Urinary bladder (tissue), 3 donors: ENCODE measurements at regions not wholly inside any gene's neighbourhood (a gene's known extent, or its start where the extent isn't known, plus 50 kb on each side); places are given as distances from the start of the nearest gene placed in this dataset.

Experiments
- DNase-seq: peaks from one replicate; pipeline ENCODE4 v3.0.0-alpha.2; 2015; ENCODE audit errors: extremely low spot score
- H3K27ac ChIP-seq: one replicate; pipeline ENCODE4 v1.5.1; 2013; ENCODE audit warnings: low read depth, mild to moderate bottlenecking, moderate library complexity
- H3K36me3 ChIP-seq: one replicate; pipeline ENCODE4 v1.6.1; 2013; ENCODE audit warnings: mild to moderate bottlenecking, moderate library complexity; ENCODE audit not compliant: insufficient read depth
- H3K4me1 ChIP-seq: one replicate; pipeline ENCODE4 v1.6.1; 2013; ENCODE audit warnings: mild to moderate bottlenecking, moderate library complexity; ENCODE audit not compliant: insufficient read depth
- H3K4me3 ChIP-seq: one replicate; pipeline ENCODE4 v1.5.1; 2013; ENCODE audit warnings: low read depth, low read length
- WGBS: extraction: QIAGEN DNeasy Blood & Tissue Kit; methylation state at CpG from one replicate; pipeline ENCODE4 v1.1.7; 2013; 5-methylcytosine and 5-hydroxymethylcytosine counted together
- donor health status: healthy with polysubstance abuse.
- donor health status: healthy.

DNA sequence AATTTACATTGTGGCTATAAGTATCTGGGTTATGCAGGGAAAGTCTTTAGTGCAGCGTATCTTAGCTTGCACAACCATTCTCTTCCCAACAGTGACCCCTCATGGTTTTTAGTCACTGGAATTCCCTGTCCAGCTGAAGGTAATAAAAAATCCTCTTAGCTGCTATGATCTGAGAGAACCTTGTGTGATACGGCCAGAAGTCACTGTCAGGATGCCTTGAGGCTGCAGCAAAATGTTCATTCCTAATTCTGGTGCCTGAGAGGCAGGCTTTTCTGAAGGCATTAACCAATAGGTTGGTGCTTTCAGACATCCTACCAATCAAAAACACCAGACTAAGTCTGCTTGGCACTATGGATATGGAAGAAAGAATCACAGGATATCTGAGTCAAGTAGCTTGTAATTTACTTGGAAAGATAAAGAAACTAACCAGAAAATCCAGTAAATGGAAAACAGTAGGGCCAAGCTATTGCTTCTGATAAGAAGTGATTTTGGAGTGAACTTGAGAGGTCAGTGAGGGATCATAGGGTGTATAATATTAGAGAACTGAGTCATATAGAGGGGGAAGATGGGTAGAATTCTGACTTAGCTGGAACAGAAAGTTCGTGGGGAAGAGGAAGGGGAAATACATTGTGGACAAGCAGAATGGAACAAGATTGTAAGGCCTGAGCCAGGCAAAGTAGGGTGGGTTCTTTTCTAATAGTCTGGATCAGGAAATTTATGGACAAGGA is 89.0 kb upstream of the SLC14A2 start:
- no peak overlapping the region for H3K4me3 ChIP-seq
- H3K4me1 ChIP-seq = no peaks in the 10 kb centered on the region
- no peaks in the 10 kb centered on the region for H3K36me3 ChIP-seq
- DNase-seq = no peak
- no peak overlapping the region for H3K27ac ChIP-seq
- WGBS = 38% methylated on average over 3 of the region's 3 CpGs

DNA sequence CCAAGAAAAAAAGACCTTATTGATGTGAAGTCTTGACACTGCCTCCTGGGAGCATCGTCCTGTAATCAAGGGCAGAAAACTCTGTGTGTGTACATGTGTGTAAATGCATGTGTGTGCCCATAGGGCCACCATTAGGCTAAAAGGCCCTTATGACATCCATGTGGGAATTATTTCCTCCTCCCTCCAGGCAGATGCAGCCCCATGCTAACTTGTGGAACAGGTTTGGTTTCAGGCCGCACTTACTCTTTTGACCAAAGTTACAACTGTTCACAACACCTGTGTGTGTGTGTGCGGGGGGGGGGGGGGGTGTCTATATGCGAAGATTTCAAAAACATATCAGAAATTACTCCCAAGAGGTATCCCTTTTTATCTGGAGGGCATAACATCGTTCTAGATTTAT is 87.4 kb upstream of the SLC14A2 start:
- no peaks in the 10 kb centered on the region for H3K36me3 ChIP-seq
- 91% methylated on average over 5 of the region's 5 CpGs for WGBS
- DNase-seq = no peak
- no peak overlapping the region for H3K4me3 ChIP-seq
- H3K27ac ChIP-seq = no peak overlapping the region
- H3K4me1 ChIP-seq = no peaks in the 10 kb centered on the region

DNA sequence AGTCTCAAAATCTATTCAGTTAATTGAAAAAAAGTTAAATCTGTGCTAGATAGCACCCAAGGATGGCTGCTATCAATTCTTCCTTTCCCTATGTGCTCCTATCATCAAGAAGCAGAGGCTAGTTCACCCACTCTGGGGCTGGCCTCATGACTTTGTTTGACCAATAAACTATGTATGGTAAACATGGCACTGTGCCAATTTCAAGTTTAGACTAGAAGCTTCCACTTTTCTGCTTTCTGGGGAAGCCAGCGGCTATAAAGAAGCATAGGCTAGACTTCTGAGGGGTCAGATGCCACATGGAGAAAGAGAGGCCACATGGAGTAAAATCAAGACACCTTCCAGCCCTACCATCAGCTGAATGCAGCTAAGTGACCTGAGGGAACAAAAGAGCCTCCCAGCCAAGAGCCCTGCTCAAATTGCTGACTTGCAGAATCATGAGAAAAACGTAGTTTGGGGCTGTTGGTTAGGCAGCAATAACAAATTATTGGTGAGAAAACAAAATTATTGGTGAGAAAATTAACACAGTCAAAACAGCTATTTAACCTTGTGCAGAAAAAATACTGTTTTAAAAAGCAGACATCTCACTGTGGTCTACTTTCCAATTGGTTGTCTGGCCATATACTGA is 86.5 kb upstream of the SLC14A2 start:
- Histone ChIP-seq H3K27ac (no peak overlapping the region), H3K4me3 (no peak overlapping the region), H3K36me3 (no peaks in the 10 kb centered on the region), H3K4me1 (no peaks in the 10 kb centered on the region)
- DNase-seq = no peak
- WGBS = 62% methylated on average over 2 of the region's 2 CpGs

DNA sequence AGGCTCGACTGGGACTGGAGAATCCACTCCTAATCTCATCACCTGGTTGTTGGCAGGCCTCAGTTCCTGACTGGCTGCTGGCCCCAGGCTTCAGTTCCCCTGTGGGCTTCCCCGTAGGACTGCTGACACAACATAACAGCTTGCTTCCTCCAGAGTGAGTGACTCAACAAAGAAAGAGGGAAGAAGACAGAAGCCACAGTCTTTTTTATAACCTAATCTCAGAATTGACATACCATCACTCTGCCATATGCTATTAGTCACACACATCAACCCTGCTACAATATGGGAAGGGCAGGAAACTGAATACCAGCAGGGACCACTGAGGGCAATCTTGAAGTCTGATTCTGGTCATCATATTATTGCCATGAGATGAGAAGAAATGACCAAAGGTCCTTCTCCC is 76.8 kb upstream of the SLC14A2 start:
- WGBS = 78% methylated on average over 2 of the region's 2 CpGs
- H3K4me1 ChIP-seq = no peaks in the 10 kb centered on the region
- no peaks in the 10 kb centered on the region for H3K36me3 ChIP-seq
- H3K27ac ChIP-seq = no peak overlapping the region
- DNase-seq = no peak
- no peak overlapping the region for H3K4me3 ChIP-seq

GRCh38 chr18:45539491-45539891 is 75.8 kb upstream of the SLC14A2 start:
- Histone ChIP-seq H3K4me3 (no peak overlapping the region), H3K4me1 (no peaks in the 10 kb centered on the region), H3K36me3 (no peaks in the 10 kb centered on the region), H3K27ac (no peak overlapping the region)
- no peak for DNase-seq
- 78% methylated on average over 5 of the region's 5 CpGs for WGBS

DNA sequence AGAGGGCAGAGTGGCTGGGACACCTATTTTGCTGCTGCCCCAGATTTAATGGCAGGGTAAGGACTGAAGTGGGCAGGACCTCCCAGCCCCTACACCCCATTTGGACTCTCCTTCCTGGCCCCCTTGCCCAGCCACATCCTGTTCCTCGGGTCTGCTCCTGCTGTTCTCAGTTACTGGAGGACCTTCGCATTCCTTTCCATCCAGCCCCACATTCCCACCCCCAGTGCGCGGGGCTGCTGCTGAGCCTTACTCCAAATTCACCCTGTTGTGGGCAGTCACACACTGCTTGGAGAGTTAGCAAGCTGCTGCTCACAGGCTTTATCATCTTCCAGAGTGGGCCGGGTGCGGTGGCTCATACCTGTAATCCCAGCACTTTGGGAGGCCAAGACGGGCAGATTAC is 75.2 kb upstream of the SLC14A2 start:
- no peak overlapping the region for H3K4me3 ChIP-seq
- H3K4me1 ChIP-seq = no peaks in the 10 kb centered on the region
- no peak overlapping the region for H3K27ac ChIP-seq
- 81% methylated on average over 7 of the region's 7 CpGs for WGBS
- no peaks in the 10 kb centered on the region for H3K36me3 ChIP-seq
- DNase-seq = no peak

DNA sequence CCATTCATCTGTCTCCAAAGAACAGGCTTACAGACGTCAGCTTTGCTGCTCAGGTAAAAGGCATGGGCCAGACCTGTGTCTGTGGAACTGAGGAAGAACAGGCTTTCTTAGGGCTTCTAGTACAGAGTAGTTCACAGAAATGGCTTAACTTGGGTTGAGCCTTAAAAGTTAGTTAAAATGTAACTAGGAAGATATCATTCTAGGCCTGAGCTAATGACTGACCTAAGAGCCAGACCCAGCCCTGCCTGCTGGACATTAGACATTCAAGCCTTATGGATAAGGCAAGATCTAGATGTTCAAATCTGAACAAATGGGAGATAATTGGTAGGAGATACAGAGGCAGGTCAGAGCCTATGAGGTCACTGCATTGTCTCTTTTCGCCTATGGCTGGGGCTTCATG is 73.9 kb upstream of the SLC14A2 start:
- DNase-seq = no peak
- H3K36me3 ChIP-seq = no peaks in the 10 kb centered on the region
- no peak overlapping the region for H3K27ac ChIP-seq
- H3K4me3 ChIP-seq = no peak overlapping the region
- WGBS = 95% methylated on average over 2 of the region's 2 CpGs
- H3K4me1 ChIP-seq = no peaks in the 10 kb centered on the region

- H3K36me3 ChIP-seq = no peaks in the 10 kb centered on the region
- H3K4me1 ChIP-seq = no peaks in the 10 kb centered on the region
- no peak for DNase-seq
- WGBS = 89% methylated on average over 5 of the region's 5 CpGs
- H3K27ac ChIP-seq = no peak overlapping the region
- no peak overlapping the region for H3K4me3 ChIP-seq
These were observed 73.2 kb upstream of the SLC14A2 start for GRCh38 chr18:45542043-45542442.

DNA sequence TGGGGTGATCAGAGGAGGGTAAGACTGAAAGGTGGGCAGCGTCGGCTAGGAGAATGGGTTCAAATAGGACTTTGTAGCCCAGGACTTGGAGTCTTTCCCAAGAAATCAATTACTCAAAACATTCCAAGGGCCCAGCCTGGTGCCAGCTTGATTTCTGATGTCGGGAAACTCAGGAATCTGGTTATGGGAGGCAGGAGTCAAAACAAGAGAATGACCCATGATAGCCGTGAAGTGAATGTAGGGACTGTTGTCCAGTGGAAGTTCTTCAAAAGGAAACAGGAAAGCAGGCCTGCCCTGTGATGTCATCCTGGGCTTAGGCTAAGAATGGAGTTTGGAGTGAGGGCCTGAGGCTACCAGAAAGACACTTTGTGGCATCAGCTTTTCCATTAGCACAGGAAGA is 67.4 kb upstream of the SLC14A2 start:
- H3K4me1 ChIP-seq = no peaks in the 10 kb centered on the region
- DNase-seq = no peak
- 94% methylated on average over 4 of the region's 4 CpGs for WGBS
- no peaks in the 10 kb centered on the region for H3K36me3 ChIP-seq
- H3K4me3 ChIP-seq = no peak overlapping the region
- H3K27ac ChIP-seq = no peak overlapping the region

- 90% methylated on average over 1 of the region's 1 CpG for WGBS
- Histone ChIP-seq H3K36me3 (no peaks in the 10 kb centered on the region), H3K4me3 (no peak overlapping the region), H3K4me1 (no peaks in the 10 kb centered on the region), H3K27ac (no peak overlapping the region)
- DNase-seq = no peak
These were observed 66.7 kb upstream of the SLC14A2 start for GRCh38 chr18:45548614-45549013.

DNA sequence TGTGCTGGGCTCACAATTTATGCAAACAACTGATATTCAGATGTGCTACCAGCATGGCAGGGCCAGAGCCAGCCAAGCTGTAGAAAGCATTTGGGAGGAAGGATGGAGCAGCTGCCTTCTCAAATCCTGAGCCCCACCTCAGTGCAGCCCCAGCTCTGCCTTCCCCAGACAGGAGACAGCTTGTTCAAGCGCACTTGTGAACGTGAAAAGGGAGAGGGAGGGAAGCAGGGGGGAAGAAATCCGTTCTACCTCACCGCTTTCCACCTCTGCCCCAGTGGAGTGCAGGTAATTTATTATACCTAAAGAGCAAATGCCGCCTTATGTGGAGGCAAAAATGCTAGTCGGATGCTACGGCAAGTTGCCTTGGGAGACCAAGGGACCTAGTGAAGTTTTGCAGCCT is 66.0 kb upstream of the SLC14A2 start:
- Histone ChIP-seq H3K4me3 (no peak overlapping the region), H3K27ac (no peak overlapping the region), H3K4me1 (no peaks in the 10 kb centered on the region), H3K36me3 (no peaks in the 10 kb centered on the region)
- no peak for DNase-seq
- WGBS = 88% methylated on average over 7 of the region's 7 CpGs

DNA sequence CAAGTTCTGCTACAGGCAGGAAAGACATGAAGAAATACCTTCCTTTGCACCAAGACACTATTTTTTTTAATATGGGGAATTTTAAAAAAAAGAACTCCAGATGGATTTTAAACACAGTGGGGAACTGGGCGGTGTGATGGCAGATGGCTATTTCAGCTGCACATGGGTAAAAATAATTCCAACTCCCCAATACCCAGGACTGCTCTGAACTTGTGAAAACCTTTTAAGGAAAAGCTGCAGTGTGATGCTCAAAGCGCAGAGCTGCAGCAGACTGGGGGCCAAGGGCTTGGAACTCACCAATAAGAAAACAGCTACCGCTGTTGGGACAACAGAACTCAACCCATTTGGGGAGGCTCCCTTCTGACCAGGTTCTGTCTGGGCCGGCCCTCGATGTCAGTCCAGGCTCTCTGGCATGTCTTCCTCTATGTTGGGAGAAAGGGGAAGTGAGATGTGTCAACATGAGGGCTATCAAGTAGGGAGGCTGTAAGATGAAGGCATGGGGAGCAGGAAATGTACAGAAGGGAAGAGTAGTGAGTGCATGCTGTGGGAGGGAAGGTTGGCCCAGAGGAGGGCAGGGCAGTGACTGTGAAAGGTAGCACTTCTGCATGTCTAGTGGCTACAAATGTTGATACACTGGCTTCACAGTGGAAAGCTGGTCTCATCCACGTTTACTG is 64.0 kb upstream of the SLC14A2 start:
- Histone ChIP-seq H3K4me3 (no peak overlapping the region), H3K4me1 (no peaks in the 10 kb centered on the region), H3K36me3 (no peaks in the 10 kb centered on the region), H3K27ac (no peak overlapping the region)
- DNase-seq = no peak
- 88% methylated on average over 6 of the region's 6 CpGs for WGBS

DNA sequence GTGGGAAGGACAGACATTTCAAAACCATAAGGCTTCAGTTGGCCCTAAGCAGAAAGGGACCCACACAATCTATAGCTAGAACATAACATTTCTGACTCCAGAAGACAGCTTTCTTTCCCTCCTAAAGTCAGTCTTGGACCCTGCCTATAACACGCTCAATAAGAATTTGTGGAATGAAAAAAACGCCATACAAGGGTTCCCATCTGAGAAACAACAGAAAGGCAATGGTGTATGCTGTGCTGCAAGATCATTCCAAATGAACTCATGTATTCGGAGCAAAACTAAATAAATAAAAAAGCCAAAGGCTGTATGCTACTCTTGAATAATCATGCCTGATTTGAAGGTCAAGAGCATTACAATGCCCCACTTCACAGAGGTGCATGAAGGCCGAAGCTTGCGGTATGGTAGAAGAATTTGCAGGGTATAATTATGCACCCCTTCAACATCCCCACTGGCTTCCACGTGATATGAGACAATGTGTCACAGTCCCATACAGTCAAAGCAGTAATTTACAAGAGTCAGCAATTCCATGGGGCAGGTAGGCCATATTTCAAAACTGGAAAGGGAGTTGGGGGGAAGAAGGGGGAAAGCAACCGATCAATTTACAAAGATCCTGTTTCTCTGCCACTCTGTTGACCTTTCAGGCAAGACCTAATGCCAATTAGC is 61.4 kb upstream of the SLC14A2 start:
- Histone ChIP-seq H3K36me3 (no peaks in the 10 kb centered on the region), H3K27ac (no peak overlapping the region), H3K4me1 (no peaks in the 10 kb centered on the region), H3K4me3 (no peak overlapping the region)
- DNase-seq = no peak
- WGBS = 76% methylated on average over 7 of the region's 7 CpGs

- H3K4me1 ChIP-seq = no peaks in the 10 kb centered on the region
- H3K4me3 ChIP-seq = no peak overlapping the region
- no peaks in the 10 kb centered on the region for H3K36me3 ChIP-seq
- H3K27ac ChIP-seq = no peak overlapping the region
- peak; percentile 49 for DNase-seq
- WGBS = 35% methylated on average over 6 of the region's 6 CpGs
These were observed 60.9 kb upstream of the SLC14A2 start for GRCh38 chr18:45554389-45554737.
